Natural killer cell treated with Interleukin-12 subunit alpha and Interleukin-12 subunit beta and Interleukin-15 and Interleukin-18, amount 100 ng/mL, for 72 hours (primary cell): ENCODE measurements at regions not wholly inside any gene's neighbourhood (a gene's known extent, or its start where the extent isn't known, plus 50 kb on each side); places are given as distances from the start of the nearest gene placed in this dataset.
"Not testable (repeated sequence)": the region's sequence is repeated elsewhere in the genome, so short reads cannot be mapped to it uniquely, and the experiment has no call there.

ENCODE experiments used
- ATAC-seq, 2 donors: fragments of 150-1000 bp; cut with Tn5 transposase in 1 of 2; sonication (Bioruptor Pico), chemical (Tn5 transposase) in 1 of 2; 2 replicates each; pipeline ENCODE4 v1.10.0; 2021
- DNase-seq: peaks from one replicate; pipeline ENCODE4 v3.0.0; 2022; ENCODE audit warnings: low spot score
- H3K27ac Mint-ChIP-seq, 2 donors: 1 replicate in 1 of 2; 2 replicates in 1 of 2; pipeline ENCODE4 v1.8.0; 2022; ENCODE audit warnings: mixed read lengths in 2 of 2, mild to moderate bottlenecking in 1 of 2, moderate library complexity in 1 of 2
- H3K27me3 Mint-ChIP-seq, 2 donors: 1 replicate in 1 of 2; 2 replicates in 1 of 2; pipeline ENCODE4 v1.8.0; 2022; ENCODE audit warnings: mixed read lengths in 2 of 2
- H3K36me3 Mint-ChIP-seq: one replicate; pipeline ENCODE4 v1.8.0; 2022; ENCODE audit warnings: mixed read lengths
- H3K4me1 Mint-ChIP-seq, 2 donors: 1 replicate in 1 of 2; 2 replicates in 1 of 2; pipeline ENCODE4 v1.8.0; 2022; ENCODE audit warnings: low read depth in 2 of 2, mixed read lengths in 2 of 2, mild to moderate bottlenecking in 1 of 2
- H3K4me3 Mint-ChIP-seq: one replicate; pipeline ENCODE4 v1.8.0; 2022; ENCODE audit warnings: mixed read lengths
- H3K9me3 Mint-ChIP-seq: 2 replicates; pipeline ENCODE4 v1.8.0; 2022; ENCODE audit warnings: mixed read lengths

- ATAC-seq (no peak), DNase-seq (no peak)
- H3K27ac Mint-ChIP-seq = no peak overlapping the region
- peaks cover 4% of the 10 kb centered on the region for H3K9me3 Mint-ChIP-seq
- H3K27me3 Mint-ChIP-seq = no peaks in the 10 kb centered on the region
- H3K36me3 Mint-ChIP-seq = no peaks in the 10 kb centered on the region
- no peak overlapping the region for H3K4me3 Mint-ChIP-seq
- H3K4me1 Mint-ChIP-seq = no peaks in the 10 kb centered on the region
These were observed 322.4 kb downstream of the LRRC70 start for GRCh38 chr5:62900976-62901375.

DNA sequence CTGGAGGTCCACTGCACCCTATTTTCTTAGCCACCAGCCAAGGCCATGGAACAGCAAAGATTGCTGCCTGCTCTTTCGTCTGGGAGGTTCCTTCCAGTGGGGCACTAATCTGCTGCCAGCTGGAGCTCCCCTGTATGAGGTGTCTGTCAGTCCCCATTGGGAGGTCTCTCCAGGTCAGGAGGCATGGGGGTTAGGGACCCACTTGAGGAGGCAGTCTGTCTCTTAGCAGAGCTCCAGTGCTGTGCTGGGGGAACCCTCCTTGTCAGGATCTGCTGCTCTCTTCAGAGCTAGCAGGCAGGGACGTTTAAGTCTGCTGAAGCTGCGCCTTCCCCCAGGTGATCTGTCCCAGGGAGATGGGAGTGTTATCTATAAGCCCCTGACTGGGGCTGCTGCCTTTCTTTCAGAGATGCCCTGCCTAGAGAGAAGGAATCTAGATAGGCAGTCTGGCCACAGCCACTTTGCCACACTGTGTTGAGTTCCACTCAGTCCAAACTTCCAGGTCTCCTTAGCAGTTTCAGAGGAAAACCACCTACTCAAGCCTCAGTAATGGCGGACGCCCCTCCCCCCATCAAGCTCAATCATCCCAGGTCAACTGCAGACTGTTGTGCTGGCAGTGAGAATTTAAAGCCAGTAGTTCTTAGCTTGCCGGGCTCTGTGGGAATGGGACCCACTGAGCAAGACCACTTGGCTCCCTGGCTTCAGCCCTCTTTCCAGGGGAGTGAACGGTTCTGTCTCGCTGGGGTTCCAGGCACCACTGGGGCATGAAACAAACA is 317.7 kb downstream of the LRRC70 start:
- no peak for ATAC-seq

DNA sequence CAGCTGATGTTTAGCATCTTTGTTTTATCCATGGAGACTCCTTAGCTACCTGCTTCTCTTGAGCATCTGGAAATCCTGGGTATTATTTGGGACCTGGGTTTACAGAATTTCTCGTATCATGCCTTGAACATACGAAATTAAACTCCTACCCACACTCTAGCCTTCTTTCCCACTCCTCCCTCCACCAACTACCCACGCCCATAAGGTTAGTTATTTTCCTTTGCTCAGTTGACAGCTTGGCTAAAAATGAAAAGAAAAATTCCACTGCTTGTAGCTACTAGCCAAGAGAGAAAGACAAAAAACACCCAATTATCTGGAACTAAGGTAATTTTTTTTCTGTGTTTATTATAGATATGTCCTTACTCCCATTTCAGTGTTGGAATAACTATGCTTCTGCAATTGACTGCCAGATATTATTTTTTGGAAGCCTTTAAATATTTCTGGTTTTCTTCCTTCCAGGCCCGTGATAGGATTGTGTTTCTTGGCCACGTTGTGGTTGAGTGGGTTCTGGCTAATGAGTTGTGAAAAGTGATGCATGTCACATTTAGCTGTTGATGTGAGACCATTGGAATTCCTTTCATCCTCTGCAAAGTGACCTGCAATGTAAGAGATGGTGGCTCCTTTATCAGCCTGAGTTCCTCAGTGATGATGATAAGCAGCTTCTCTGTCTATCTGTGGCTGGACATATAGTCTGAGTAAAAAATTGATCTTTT is 308.1 kb downstream of the LRRC70 start:
- no peak for ATAC-seq
- Mint-ChIP-seq H3K4me3 (no peak overlapping the region), H3K27ac (no peak overlapping the region), H3K4me1 (no peaks in the 10 kb centered on the region), H3K9me3 (no peaks in the 10 kb centered on the region), H3K27me3 (no peaks in the 10 kb centered on the region), H3K36me3 (no peaks in the 10 kb centered on the region)
- DNase-seq = no peak

More for the DNA sequence above, 317.7 kb downstream of the LRRC70 start:
- Mint-ChIP-seq H3K27ac (no peak overlapping the region), H3K27me3 (no peaks in the 10 kb centered on the region), H3K9me3 (peaks cover 17% of the 10 kb centered on the region), H3K4me1 (no peaks in the 10 kb centered on the region), H3K4me3 (no peak overlapping the region), H3K36me3 (no peaks in the 10 kb centered on the region)
- no peak for DNase-seq

DNA sequence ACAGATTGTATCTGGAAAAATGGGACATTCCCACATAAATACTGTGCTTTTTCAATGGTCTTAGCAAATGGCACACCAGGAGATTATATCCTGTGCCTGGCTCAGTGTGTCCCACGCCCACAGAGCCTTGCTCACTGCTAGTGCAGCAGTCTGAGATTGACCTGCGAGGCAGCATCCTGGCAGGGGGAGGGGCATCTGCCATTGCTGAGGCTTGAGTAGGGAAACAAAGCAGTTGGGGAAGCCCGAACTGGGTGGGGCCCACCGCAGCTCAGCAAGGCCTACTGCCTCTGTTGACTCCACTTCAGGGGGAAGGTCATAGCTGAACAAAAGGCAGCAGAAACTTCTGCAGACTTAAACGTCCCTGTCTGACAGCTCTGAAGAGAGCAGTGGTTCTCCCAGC is 258.7 kb downstream of the LRRC70 start:
- not testable (repeated sequence) for ATAC-seq, H3K4me1 Mint-ChIP-seq, H3K4me3 Mint-ChIP-seq, H3K27ac Mint-ChIP-seq, DNase-seq, H3K36me3 Mint-ChIP-seq, H3K27me3 Mint-ChIP-seq
- peaks cover 17% of the 10 kb centered on the region for H3K9me3 Mint-ChIP-seq

- Mint-ChIP-seq H3K4me3 (no peak overlapping the region), H3K27ac (no peak overlapping the region), H3K9me3 (peaks cover 7% of the 10 kb centered on the region), H3K27me3 (no peaks in the 10 kb centered on the region), H3K4me1 (no peaks in the 10 kb centered on the region), H3K36me3 (no peaks in the 10 kb centered on the region)
- no peak for ATAC-seq
- no peak for DNase-seq
These were observed 251.0 kb downstream of the LRRC70 start for GRCh38 chr5:62829604-62829986.

DNA sequence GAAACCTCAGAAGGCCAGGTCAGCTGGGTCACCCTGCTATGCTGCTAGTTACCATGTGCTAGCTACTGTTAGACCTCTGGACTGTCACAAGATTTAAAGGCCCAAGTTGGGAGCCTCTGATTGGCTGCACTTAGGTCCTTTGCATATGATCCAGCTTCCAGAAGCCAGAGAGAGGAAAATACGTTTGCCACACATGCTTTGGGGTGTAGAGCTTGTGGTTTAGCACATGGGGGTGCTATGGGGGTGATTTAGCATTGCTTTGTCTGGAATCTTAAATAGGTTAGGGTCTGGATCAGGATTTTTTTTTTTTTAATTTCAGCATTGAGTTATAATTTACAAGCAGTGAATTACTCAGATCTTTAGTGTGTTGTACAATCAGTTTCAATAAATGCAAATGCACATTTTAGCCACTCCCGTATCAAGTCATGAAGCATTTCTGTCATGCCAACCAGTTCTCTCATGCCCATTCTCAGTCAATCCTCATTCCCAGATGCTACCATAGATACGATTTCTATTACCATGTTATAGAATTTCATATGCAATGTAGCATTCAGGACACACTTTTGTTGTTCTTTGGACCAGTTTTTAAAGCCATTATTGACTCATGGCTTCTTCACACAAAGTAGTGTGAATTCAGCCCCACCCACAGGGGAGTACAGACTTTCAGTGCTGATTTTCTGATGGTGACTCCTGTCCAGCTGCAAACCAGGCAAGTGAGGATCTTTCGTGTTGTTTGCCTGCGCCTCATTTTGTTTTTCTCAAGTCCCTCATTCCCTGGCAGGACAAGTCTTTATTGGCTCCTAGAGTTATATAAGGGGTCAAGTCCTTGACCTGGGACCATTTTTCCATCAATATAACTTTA is 250.4 kb downstream of the LRRC70 start:
- Mint-ChIP-seq H3K4me1 (no peaks in the 10 kb centered on the region), H3K27me3 (no peaks in the 10 kb centered on the region), H3K9me3 (peaks cover 9% of the 10 kb centered on the region), H3K27ac (no peak overlapping the region), H3K4me3 (no peak overlapping the region), H3K36me3 (no peaks in the 10 kb centered on the region)
- ATAC-seq (no peak), DNase-seq (no peak)

- peaks cover 6% of the 10 kb centered on the region for H3K9me3 Mint-ChIP-seq
- no peak overlapping the region for H3K27ac Mint-ChIP-seq
- no peak for DNase-seq
- no peak overlapping the region for H3K4me3 Mint-ChIP-seq
- ATAC-seq = no peak
- H3K27me3 Mint-ChIP-seq = no peaks in the 10 kb centered on the region
- no peaks in the 10 kb centered on the region for H3K36me3 Mint-ChIP-seq
- no peaks in the 10 kb centered on the region for H3K4me1 Mint-ChIP-seq
These were observed 247.1 kb downstream of the LRRC70 start for GRCh38 chr5:62825623-62826220.

- no peaks in the 10 kb centered on the region for H3K27me3 Mint-ChIP-seq
- no peaks in the 10 kb centered on the region for H3K36me3 Mint-ChIP-seq
- no peak overlapping the region for H3K27ac Mint-ChIP-seq
These were observed 246.3 kb downstream of the LRRC70 start for GRCh38 chr5:62824936-62825335.

DNA sequence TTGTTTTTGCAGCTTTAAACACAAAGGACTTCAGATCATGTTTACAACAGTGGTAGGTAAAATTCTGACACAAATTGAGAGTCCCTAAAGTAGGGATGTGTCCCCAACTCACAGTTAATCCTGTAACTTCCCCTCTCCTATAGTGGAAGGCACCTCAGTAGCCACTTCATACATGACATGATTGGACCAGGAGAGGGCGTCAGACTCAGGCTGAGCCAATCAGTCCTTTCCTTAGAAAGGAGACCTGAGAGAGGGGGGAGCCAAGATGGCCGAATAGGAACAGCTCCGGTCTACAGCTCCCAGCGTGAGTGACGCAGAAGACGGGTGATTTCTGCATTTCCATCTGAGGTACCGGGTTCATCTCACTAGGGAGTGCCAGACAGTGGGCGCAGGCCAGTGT is 238.4 kb downstream of the LRRC70 start:
- not testable (repeated sequence) for DNase-seq, H3K4me3 Mint-ChIP-seq, H3K36me3 Mint-ChIP-seq

More at GRCh38 chr5:62824936-62825335, 246.3 kb downstream of the LRRC70 start:
- ATAC-seq = no peak
- H3K9me3 Mint-ChIP-seq = peaks cover 6% of the 10 kb centered on the region
- H3K4me1 Mint-ChIP-seq = no peaks in the 10 kb centered on the region
- no peak overlapping the region for H3K4me3 Mint-ChIP-seq
- no peak for DNase-seq

GRCh38 chr5:62814991-62815390 is 236.4 kb downstream of the LRRC70 start:
- DNase-seq (no peak), ATAC-seq (no peak)
- Mint-ChIP-seq H3K4me1 (no peaks in the 10 kb centered on the region), H3K27ac (no peak overlapping the region), H3K9me3 (peaks cover 2% of the 10 kb centered on the region), H3K36me3 (no peaks in the 10 kb centered on the region), H3K4me3 (no peak overlapping the region), H3K27me3 (peaks cover 0 to 10% of the 10 kb centered on the region in 2 donors)

More for the DNA sequence above, 238.4 kb downstream of the LRRC70 start:
- ATAC-seq, H3K4me1 Mint-ChIP-seq, H3K27me3 Mint-ChIP-seq, H3K9me3 Mint-ChIP-seq, H3K27ac Mint-ChIP-seq: not testable (repeated sequence)

GRCh38 chr5:62812621-62813255 is 234.1 kb downstream of the LRRC70 start:
- DNase-seq (no peak), ATAC-seq (no peak)
- Mint-ChIP-seq H3K27me3 (peaks cover 0 to 17% of the 10 kb centered on the region in 2 donors), H3K27ac (no peak overlapping the region), H3K9me3 (peaks cover 2% of the 10 kb centered on the region), H3K4me3 (no peak overlapping the region), H3K4me1 (no peaks in the 10 kb centered on the region), H3K36me3 (no peaks in the 10 kb centered on the region)

- H3K27me3 Mint-ChIP-seq = peaks cover 0 to 10% of the 10 kb centered on the region in 2 donors
- H3K4me1 Mint-ChIP-seq, H3K9me3 Mint-ChIP-seq, H3K4me3 Mint-ChIP-seq, ATAC-seq, H3K36me3 Mint-ChIP-seq, DNase-seq, H3K27ac Mint-ChIP-seq: not testable (repeated sequence)
These were observed 226.2 kb downstream of the LRRC70 start for GRCh38 chr5:62804819-62805218.

- Mint-ChIP-seq H3K4me3 (no peak overlapping the region), H3K9me3 (peaks cover 11% of the 10 kb centered on the region)
These were observed 217.3 kb downstream of the LRRC70 start for GRCh38 chr5:62795926-62796325.

More at GRCh38 chr5:62795926-62796325, 217.3 kb downstream of the LRRC70 start:
- ATAC-seq = no peak
- Mint-ChIP-seq H3K4me1 (no peaks in the 10 kb centered on the region), H3K36me3 (peaks cover 13% of the 10 kb centered on the region), H3K27me3 (peaks cover 0 to 2% of the 10 kb centered on the region in 2 donors), H3K27ac (no peak overlapping the region)
- DNase-seq = no peak
